A549 (cell line): ENCODE measurements at regions not wholly inside any gene's neighbourhood (a gene's known extent, or its start where the extent isn't known, plus 50 kb on each side); places are given as distances from the start of the nearest gene placed in this dataset.

Experiments
- ATAC-seq, 2 experiments: fragments of 200-7000 bp in 1 of 2; fragments of >200 bp in 1 of 2; cut with Nextera tagmentation in 1 of 2; cut with Tn5 transposase in 1 of 2; 3 replicates each; pipeline versions ENCODE4 v1.8.0 to v1.9.1; 2018 to 2020; ENCODE audit warnings: mild to moderate bottlenecking in 1 of 2, moderate library complexity in 1 of 2
- CTCF ChIA-PET: fragments of 300-600 bp; sonication (Branson Sonifier 250); formaldehyde crosslinking; extraction: SDS; loops from one replicate; lab custom pipeline; 2021; ENCODE audit warnings: antibody characterized with exemption, inconsistent platforms; lab: Yijun Ruan, JAX
- POLR2A ChIA-PET: fragments of 350-600 bp; formaldehyde crosslinking; extraction: SDS; loops from one replicate; lab custom pipeline; 2021; ENCODE audit warnings: antibody characterized with exemption, inconsistent platforms; lab: Yijun Ruan, JAX
- DNase-seq, 2 experiments: peaks; one replicate each; pipeline versions ENCODE4 v3.0.0 to v3.0.0-alpha.2; 2011 to 2016; ENCODE audit warnings: low read depth in 1 of 2, low spot score in 1 of 2
- FAIRE-seq: peaks from 2 replicates; lab custom pipeline; 2011; peaks lifted over from hg19 to GRCh38; lab: Jason Lieb, UNC
- H3K27ac ChIP-seq, 2 experiments: fragments of >200 bp; sonication (Bioruptor Twin); formaldehyde crosslinking; 3 replicates each; pipeline ENCODE4 v1.5.1; 2016 to 2017
- H3K4me1 ChIP-seq: fragments of >200 bp; sonication (Bioruptor Twin); formaldehyde crosslinking; 3 replicates; pipeline ENCODE4 v1.6.1; 2016
- H3K4me2 ChIP-seq: fragments of >200 bp; sonication (Bioruptor Twin); formaldehyde crosslinking; 3 replicates; pipeline ENCODE4 v1.6.1; 2016
- H3K4me3 ChIP-seq: fragments of >200 bp; sonication (Bioruptor Twin); formaldehyde crosslinking; 3 replicates; pipeline ENCODE4 v1.5.1; 2016
- H3K9me3 ChIP-seq: fragments of >200 bp; sonication (Bioruptor Twin); formaldehyde crosslinking; 3 replicates; pipeline ENCODE4 v1.6.1; 2016
- CBX2 ChIP-seq: fragments of 200-600 bp; sonication (generic); IDR thresholded peaks from 2 replicates; pipeline ENCODE4 v1.6.1; 2016; ENCODE audit warnings: low read depth, mild to moderate bottlenecking, borderline replicate concordance
- CBX8 ChIP-seq: fragments of 200-600 bp; sonication (generic); IDR thresholded peaks from 2 replicates; pipeline ENCODE4 v1.6.1; 2016
- CEBPB ChIP-seq, 2 experiments: fragments of >200 bp in 1 of 2; sonication (Bioruptor Twin) in 1 of 2; formaldehyde crosslinking in 1 of 2; IDR thresholded peaks; 2 replicates each; pipeline ENCODE4 v1.6.1; 2012 to 2016
- EP300 ChIP-seq, 2 experiments: fragments of >200 bp; sonication (Bioruptor Twin); formaldehyde crosslinking; IDR thresholded peaks; 2 replicates in 1 of 2; 3 replicates in 1 of 2; pipeline ENCODE4 v1.6.1; 2016 to 2017
- HEYL ChIP-seq: fragments of 250-450 bp; sonication (Bioruptor Pico); IDR thresholded peaks from 2 replicates; pipeline ENCODE4 v1.8.0; 2021; ENCODE audit warnings: mild to moderate bottlenecking, moderate library complexity
- HOXB5 ChIP-seq: fragments of 250-450 bp; sonication (Bioruptor Pico); IDR thresholded peaks from 2 replicates; pipeline ENCODE4 v1.5.0; 2020; ENCODE audit warnings: mild to moderate bottlenecking, moderate library complexity
- JUN ChIP-seq, 2 experiments: fragments of >200 bp; sonication (Bioruptor Twin); formaldehyde crosslinking; IDR thresholded peaks; 2 replicates in 1 of 2; 3 replicates in 1 of 2; pipeline ENCODE4 v1.6.1; 2016 to 2017
- JUNB ChIP-seq: fragments of >200 bp; sonication (Bioruptor Twin); formaldehyde crosslinking; IDR thresholded peaks from 2 replicates; pipeline ENCODE4 v1.6.1; 2016
- MYC ChIP-seq: IDR thresholded peaks from 2 replicates; pipeline ENCODE4 v1.6.1; 2012; ENCODE audit warnings: mild to moderate bottlenecking, inconsistent platforms, low read length, improper control_type of control experiment, borderline replicate concordance
- NR3C1 ChIP-seq: fragments of >200 bp; sonication (Bioruptor Twin); formaldehyde crosslinking; IDR thresholded peaks from 3 replicates; pipeline ENCODE4 v1.6.1; 2017
- PHF8 ChIP-seq: fragments of 200-600 bp; sonication (generic); IDR thresholded peaks from 2 replicates; pipeline ENCODE4 v1.6.1; 2016; ENCODE audit warnings: low read depth, mild to moderate bottlenecking, antibody characterized with exemption, moderate library complexity, borderline replicate concordance
- RAD21 ChIP-seq, 2 experiments: fragments of >200 bp in 1 of 2; sonication (Bioruptor Twin) in 1 of 2; formaldehyde crosslinking in 1 of 2; IDR thresholded peaks in 1 of 2; conservative IDR thresholded peaks in 1 of 2; 2 replicates in 1 of 2; 3 replicates in 1 of 2; pipeline ENCODE4 v1.6.1; 2012 to 2018; ENCODE audit warnings: inconsistent platforms in 1 of 2
- RARB ChIP-seq: fragments of 250-450 bp; sonication (Bioruptor Pico); IDR thresholded peaks from 2 replicates; pipeline ENCODE4 v1.8.0; 2021; ENCODE audit warnings: mild to moderate bottlenecking, moderate library complexity
- RCOR1 ChIP-seq: fragments of 150-350 bp; IDR thresholded peaks from 2 replicates; pipeline ENCODE4 v1.6.1; 2014; ENCODE audit warnings: antibody characterized with exemption, low read length, low read depth
- SREBF2 ChIP-seq: fragments of 450-650 bp; IDR thresholded peaks from 2 replicates; pipeline ENCODE4 v1.6.1; 2014; ENCODE audit warnings: mild to moderate bottlenecking, moderate library complexity
- TFCP2L1 ChIP-seq: fragments of 250-450 bp; sonication (Bioruptor Pico); IDR thresholded peaks from 2 replicates; pipeline ENCODE4 v1.5.0; 2021; ENCODE audit warnings: mild to moderate bottlenecking
- ZC3H11A ChIP-seq: fragments of 450-650 bp; IDR thresholded peaks from 2 replicates; pipeline ENCODE4 v1.6.1; 2014; ENCODE audit warnings: antibody characterized with exemption, mild to moderate bottlenecking
- ZFP36 ChIP-seq: fragments of 450-650 bp; IDR thresholded peaks from 2 replicates; pipeline ENCODE4 v1.6.1; 2014; ENCODE audit warnings: borderline replicate concordance; ENCODE audit not compliant: partially characterized antibody
- WGBS: methylation state at CpG from one replicate; pipeline ENCODE4 v1.1.6; 2017; ENCODE audit errors: missing lambda C conversion rate; 5-methylcytosine and 5-hydroxymethylcytosine counted together
- TF ChIP-seq, protein P1 (sequence below): fragments of >200 bp; sonication (Bioruptor Twin); formaldehyde crosslinking; IDR thresholded peaks from 3 replicates; pipeline ENCODE4 v1.5.1; 2016
- TF ChIP-seq, protein P2 (sequence below): IDR thresholded peaks from 2 replicates; pipeline ENCODE4 v1.6.1; 2012
- TF ChIP-seq, protein P3 (sequence below): fragments of 150-350 bp; IDR thresholded peaks from 2 replicates; pipeline ENCODE4 v1.6.1; 2014; ENCODE audit warnings: low read depth, mild to moderate bottlenecking, low read length
- TF ChIP-seq, protein P4 (sequence below): fragments of >200 bp; sonication (Bioruptor Twin); formaldehyde crosslinking; IDR thresholded peaks from 3 replicates; pipeline ENCODE4 v1.6.1; 2016

DNA sequence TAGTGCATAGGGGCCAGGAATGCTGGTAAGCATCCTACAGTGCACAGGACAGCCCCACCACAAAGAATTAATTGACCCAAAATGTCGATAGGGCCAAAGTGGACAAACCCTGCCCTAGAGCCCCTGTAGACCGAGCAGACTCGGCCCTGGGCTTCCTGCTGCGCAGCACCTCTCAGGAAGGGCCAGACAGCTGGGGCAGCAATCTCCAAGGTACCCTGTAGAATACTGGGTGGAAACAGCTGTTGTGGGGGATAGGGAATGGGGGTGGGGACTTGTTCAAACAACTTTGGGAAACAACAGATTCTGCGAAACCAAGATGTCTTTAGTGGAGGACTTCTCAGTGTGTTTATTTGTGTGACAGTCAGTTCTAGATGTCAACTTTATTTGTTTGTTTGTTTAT is 67.1 kb downstream of the MRPL46 start (continued):
- TF ChIP-seq JUN (IDR thresholded peaks at IDR 0.05) (no peak), SREBF2 (no peak)

- H3K27ac ChIP-seq, result peak overlapping the region in 1 of 2 experiments; percentile 90; a peak in 2 of 6 replicates
- DNase-seq, result no peak
- TF ChIP-seq TFCP2L1, result no peak
- no peak for TF ChIP-seq ZC3H11A
- TF ChIP-seq EP300 (IDR thresholded peaks at IDR 0.05), result no peak
- TF ChIP-seq, all 56 proteins: peak for 0
- FAIRE-seq, result no peak
- ATAC-seq, result no peak
- WGBS, result 76% methylated on average over 9 of the region's 9 CpGs
- H3K4me3 ChIP-seq, result no peak overlapping the region
- CTCF ChIA-PET, result interaction anchor here (1.9 kb wide), 1 partner anchor 153 kb away, joined by 6 read pairs; no protein-coding TSS in a partner anchor
- H3K4me2 ChIP-seq, result no peak overlapping the region
- H3K4me1 ChIP-seq, result peaks cover 56% of the 10 kb centered on the region
- no peaks in the 10 kb centered on the region for H3K9me3 ChIP-seq
- POLR2A ChIA-PET, result no interaction called here
These were observed 68.0 kb downstream of the MRPL46 start for GRCh38 chr15:88399021-88399685.

GRCh38 chr15:88398011-88398410 is 69.2 kb downstream of the MRPL46 start:
- POLR2A ChIA-PET, result no interaction called here
- TF ChIP-seq RAD21 (conservative IDR thresholded peaks at IDR 0.05 in 1 of 2, IDR thresholded peaks at IDR 0.05 in 1 of 2) (no peak), HEYL (CRISPR knock-in tag) (no peak), ZFP36 (no peak), CBX8 (no peak), RARB (no peak), CBX2 (no peak), PHF8 (no peak), ZC3H11A (no peak), JUNB (no peak), NR3C1 (no peak), MYC (no peak), HOXB5 (no peak), RCOR1 (no peak), CEBPB (IDR thresholded peaks at IDR 0.05) (no peak)
- TF ChIP-seq, protein P1, sequence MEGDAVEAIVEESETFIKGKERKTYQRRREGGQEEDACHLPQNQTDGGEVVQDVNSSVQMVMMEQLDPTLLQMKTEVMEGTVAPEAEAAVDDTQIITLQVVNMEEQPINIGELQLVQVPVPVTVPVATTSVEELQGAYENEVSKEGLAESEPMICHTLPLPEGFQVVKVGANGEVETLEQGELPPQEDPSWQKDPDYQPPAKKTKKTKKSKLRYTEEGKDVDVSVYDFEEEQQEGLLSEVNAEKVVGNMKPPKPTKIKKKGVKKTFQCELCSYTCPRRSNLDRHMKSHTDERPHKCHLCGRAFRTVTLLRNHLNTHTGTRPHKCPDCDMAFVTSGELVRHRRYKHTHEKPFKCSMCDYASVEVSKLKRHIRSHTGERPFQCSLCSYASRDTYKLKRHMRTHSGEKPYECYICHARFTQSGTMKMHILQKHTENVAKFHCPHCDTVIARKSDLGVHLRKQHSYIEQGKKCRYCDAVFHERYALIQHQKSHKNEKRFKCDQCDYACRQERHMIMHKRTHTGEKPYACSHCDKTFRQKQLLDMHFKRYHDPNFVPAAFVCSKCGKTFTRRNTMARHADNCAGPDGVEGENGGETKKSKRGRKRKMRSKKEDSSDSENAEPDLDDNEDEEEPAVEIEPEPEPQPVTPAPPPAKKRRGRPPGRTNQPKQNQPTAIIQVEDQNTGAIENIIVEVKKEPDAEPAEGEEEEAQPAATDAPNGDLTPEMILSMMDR, result no peak
- TF ChIP-seq, protein P2, sequence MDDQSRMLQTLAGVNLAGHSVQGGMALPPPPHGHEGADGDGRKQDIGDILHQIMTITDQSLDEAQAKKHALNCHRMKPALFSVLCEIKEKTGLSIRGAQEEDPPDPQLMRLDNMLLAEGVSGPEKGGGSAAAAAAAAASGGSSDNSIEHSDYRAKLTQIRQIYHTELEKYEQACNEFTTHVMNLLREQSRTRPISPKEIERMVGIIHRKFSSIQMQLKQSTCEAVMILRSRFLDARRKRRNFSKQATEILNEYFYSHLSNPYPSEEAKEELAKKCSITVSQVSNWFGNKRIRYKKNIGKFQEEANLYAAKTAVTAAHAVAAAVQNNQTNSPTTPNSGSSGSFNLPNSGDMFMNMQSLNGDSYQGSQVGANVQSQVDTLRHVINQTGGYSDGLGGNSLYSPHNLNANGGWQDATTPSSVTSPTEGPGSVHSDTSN, result no peak
- TF ChIP-seq, protein P3, sequence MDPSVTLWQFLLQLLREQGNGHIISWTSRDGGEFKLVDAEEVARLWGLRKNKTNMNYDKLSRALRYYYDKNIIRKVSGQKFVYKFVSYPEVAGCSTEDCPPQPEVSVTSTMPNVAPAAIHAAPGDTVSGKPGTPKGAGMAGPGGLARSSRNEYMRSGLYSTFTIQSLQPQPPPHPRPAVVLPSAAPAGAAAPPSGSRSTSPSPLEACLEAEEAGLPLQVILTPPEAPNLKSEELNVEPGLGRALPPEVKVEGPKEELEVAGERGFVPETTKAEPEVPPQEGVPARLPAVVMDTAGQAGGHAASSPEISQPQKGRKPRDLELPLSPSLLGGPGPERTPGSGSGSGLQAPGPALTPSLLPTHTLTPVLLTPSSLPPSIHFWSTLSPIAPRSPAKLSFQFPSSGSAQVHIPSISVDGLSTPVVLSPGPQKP, result no peak
- TF ChIP-seq, protein P4, sequence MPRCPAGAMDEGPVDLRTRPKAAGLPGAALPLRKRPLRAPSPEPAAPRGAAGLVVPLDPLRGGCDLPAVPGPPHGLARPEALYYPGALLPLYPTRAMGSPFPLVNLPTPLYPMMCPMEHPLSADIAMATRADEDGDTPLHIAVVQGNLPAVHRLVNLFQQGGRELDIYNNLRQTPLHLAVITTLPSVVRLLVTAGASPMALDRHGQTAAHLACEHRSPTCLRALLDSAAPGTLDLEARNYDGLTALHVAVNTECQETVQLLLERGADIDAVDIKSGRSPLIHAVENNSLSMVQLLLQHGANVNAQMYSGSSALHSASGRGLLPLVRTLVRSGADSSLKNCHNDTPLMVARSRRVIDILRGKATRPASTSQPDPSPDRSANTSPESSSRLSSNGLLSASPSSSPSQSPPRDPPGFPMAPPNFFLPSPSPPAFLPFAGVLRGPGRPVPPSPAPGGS, result no peak
- CTCF ChIA-PET, result interaction anchor here (0.9 to 1.9 kb wide), 3 partner anchors 23 to 152 kb away, joined by 3 to 6 read pairs (median 3); no protein-coding TSS in a partner anchor
- peak overlapping the region in 1 of 2 experiments; percentile 90; a peak in 3 of 6 replicates for H3K27ac ChIP-seq
- H3K9me3 ChIP-seq, result no peaks in the 10 kb centered on the region
- H3K4me2 ChIP-seq, result no peak overlapping the region
- 100% methylated on average over 1 of the region's 1 CpG for WGBS
- FAIRE-seq (no peak), DNase-seq (no peak), ATAC-seq (no peak)
- peaks cover 58% of the 10 kb centered on the region for H3K4me1 ChIP-seq
- H3K4me3 ChIP-seq, result no peak overlapping the region
